Kidney glomerular epithelial cell (primary cell): ENCODE measurements at regions not wholly inside any gene's neighbourhood (a gene's known extent, or its start where the extent isn't known, plus 50 kb on each side); places are given as distances from the start of the nearest gene placed in this dataset.
"Not testable (repeated sequence)": the region's sequence is repeated elsewhere in the genome, so short reads cannot be mapped to it uniquely, and the experiment has no call there.

Experiments used
- DNase-seq: peaks from one replicate; lab custom pipeline; 2025; lab: John Stamatoyannopoulos, UW

DNA sequence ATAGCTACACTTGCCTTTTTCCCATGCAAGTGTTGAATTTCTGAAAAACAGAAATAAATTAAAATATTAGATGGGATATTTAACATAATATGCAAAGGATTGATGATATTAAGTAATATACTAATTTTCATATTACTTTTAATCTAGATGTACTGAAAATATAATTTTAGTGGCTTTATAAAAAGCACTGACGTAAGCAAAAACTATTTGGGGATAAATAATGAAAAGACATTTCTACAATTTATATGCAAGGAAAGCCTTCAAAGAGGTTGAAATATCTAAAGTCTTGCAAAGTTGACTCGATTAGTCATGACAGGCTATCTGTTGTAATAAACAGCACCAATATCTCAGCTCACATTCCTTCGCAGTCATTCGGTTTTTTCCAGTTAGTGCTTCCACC lies 94.9 kb upstream of the ABCB5 start:
- DNase-seq: no peak

DNA sequence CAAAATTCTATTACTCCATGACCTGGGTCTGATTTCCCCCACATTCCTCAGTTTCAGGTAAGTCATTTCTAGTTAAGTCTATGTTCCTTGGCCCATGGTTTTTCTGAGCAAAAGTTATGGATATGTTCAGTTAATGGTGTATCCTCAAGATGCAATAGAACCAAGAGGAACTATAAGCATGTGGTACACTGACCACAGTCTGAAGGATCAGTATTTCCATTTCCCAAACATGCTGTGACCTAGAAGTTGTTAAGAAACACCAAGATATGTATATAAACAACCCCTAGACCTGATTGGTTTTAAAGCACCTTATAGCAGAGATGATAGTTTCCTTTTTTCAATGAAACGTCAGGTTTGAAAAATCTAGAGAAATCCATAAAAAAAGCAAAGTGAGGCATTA lies 94.2 kb upstream of the ABCB5 start:
- no peak for DNase-seq

- DNase-seq: no peak
These were observed 86.2 kb upstream of the ABCB5 start for GRCh38 chr7:20529260-20529659.

DNA sequence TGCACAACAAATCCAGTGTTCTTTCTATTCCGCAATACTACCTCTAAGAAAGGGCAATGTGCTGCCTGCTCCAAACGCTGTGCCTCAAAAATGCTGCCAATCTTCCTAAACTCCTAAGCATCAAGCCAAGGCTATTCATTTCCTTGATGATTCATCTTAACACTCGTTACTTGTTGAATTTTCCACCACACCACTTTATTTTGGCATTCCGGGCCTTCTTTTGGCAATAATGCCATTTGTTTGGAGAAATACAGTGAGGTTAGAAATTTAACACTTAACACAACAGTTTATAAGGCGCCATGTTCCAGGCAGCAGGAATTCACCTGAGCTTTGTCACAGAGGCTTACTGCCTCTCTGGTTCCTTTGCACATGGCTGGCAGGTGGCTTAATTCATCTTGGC lies 82.6 kb upstream of the ABCB5 start:
- no peak for DNase-seq

DNA sequence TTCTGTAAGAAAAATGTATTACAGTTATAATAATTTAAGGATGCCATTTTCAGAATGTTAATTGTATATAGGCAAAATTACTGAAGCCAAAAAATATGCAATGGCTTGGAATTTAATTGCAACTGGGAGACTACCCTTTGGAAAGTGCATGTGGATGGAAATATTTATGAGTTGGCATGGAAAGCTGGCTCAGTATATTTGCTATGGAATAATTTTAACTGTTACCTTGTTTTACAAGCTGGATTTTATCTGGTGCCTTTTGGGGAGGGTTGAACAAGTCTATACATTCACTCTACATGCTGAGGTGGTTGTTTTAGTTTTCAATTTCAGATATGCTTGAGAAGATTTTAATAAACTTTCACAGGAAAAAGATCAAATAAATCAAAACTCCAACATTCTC lies 80.9 kb upstream of the ABCB5 start:
- DNase-seq: no peak

- no peak for DNase-seq
These were observed 79.9 kb upstream of the ABCB5 start for GRCh38 chr7:20535541-20535940.

GRCh38 chr7:20539201-20539600 lies 76.3 kb upstream of the ABCB5 start:
- DNase-seq: peak; percentile 62

- DNase-seq: no peak
These were observed 73.7 kb upstream of the ABCB5 start for GRCh38 chr7:20541608-20542349.

DNA sequence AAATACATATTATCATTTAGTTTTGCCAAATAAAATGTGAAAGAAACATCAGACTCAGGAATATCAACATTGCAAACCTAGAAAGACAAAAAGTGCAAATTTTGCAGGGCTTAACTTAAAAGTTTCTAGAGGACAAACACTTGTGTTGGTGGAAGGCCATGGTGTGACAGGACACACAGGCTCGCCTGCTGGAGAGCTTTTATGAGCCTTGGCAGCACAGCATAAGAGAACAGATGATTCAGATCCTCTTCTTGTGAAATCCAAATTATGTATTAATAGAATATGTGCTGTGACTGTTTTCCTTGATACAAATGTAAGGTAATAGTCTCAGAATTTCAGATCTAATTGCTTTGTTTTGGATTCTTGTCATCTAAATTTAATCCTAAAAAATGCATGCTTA lies 72.9 kb upstream of the ABCB5 start:
- no peak for DNase-seq

GRCh38 chr7:20543500-20543899 lies 72.0 kb upstream of the ABCB5 start:
- no peak for DNase-seq

GRCh38 chr7:20545016-20545415 lies 70.5 kb upstream of the ABCB5 start:
- no peak for DNase-seq

DNA sequence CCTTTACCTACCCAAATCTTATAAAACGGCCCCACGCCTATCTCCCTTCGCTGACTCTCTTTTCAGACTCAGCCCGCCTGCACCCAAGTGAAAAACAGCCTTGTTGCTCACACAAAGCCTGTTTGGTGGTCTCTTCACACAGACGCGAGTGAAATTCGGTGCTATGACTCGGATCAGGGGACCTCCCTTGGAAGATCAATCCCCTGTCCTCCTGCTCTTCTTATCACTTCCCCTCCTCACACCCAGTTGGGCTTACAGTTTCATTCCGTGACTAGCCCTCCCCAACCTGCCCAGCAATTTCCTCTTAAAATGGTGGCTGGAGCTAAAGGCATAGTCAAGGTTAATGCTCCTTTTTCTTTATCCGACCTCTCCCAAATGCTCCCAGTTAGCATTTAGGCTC lies 68.5 kb upstream of the ABCB5 start:
- not testable (repeated sequence) for DNase-seq

DNA sequence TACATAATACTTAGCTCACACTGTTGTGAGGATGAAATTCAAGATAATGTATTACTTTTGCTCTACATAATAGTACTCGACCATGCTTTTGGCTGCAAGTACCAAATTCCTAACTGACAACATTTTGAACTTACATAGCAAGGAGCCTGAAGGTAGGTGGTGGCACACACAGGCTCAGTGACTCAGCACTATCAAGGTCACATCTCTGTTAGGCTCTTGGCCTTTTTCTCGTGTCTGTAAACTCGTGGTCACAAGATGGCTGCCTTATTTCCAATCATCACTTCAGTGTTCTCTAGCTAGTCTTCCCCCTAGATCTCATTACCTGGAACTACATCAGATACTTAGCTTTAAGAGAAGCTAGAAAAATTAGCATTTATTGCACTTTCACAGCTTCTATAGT lies 61.4 kb upstream of the ABCB5 start:
- DNase-seq: no peak

DNA sequence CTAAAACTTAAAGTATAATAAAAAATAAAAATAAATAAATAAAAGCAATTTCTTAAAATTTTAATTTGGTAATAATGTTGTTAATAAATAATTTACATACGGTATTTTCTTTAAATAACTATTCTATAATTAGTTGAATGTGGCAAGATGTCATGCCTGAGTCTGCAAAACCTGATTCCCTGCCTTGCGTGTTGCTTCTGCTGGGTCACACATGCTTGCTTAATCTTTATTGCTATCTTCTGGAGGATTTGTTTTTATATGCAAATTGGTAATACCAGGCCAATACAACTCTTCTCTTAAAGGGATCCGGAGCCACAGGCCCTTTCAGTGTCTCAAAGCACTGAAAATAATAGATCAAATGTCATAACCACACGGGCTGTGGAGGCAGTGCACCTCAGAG lies 59.4 kb upstream of the ABCB5 start:
- no peak for DNase-seq

DNA sequence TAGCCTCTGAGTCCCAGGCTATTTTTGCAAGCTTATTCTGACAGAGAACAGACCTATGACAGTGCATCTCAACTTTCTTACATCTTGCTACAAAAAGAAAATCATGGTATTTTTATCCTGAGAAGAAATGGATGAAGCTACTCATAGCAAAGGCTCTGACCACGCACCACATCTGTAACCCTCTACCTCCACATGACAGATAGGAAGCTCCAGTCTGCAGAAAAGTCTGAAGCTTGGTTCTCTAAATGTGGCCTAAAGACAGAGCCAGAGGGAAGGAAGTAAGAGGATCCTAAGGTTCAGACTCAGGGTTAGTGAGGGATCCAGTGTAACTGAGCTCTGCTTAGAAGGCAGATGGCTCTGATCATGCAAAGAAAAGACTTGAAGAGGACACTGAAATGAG lies 58.4 kb upstream of the ABCB5 start:
- no peak for DNase-seq

DNA sequence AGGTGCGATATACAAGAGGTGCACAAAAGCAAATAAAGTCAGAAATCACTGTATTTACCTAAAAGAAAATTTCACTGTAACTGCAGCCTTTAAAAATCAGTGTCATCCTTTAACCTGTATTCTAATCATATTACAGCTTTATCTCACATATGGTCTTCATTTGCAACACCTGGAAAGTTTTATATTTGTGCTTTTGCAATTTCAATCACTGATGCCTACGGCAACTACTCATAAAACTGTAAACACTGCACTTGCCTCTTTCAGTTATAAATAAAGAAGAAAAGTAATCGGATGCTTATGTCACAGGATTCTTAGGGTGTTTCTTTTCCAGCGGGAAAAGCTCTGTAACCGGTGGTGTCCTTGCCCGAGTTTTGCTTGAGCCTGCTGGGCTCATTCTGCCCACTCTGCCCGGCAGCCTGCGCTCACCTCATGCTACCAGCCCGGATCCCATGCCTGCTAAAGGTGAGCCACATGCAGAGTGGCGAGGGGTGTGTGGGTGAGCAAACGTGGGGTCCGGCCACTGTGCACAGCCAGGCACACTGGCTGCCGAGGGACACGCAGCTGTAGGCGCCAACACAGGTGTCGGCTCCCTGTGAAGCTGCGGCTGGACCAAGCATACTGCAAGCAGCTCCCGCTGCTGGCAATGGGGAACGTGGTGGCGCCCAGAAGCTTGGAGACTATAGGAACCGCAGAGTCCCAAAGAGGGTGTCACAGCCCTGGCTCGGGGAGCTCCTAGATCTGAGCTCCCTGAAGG lies 56.3 kb upstream of the ABCB5 start:
- DNase-seq: no peak

DNA sequence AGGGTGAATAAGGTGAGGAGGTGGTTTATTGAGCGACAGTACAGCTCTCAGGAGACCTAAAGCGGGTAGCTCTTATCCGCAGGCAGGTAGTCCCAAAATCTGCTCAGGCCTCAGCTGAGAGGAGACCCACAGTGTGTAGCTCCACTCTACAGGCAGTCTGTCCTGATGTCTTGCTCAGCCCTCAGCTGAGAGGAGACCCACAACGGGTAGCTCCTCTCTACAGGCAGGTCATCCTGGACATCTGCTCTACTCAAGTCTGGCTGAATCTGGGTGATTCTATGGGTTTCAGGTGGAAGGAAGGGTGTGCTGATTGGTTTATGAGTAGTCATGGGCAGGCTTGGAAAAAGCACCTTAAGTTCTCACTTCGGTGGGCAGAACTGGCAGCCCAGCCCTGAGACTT lies 55.6 kb upstream of the ABCB5 start:
- no peak for DNase-seq

- no peak for DNase-seq
These were observed 54.9 kb upstream of the ABCB5 start for GRCh38 chr7:20560325-20561180.

DNA sequence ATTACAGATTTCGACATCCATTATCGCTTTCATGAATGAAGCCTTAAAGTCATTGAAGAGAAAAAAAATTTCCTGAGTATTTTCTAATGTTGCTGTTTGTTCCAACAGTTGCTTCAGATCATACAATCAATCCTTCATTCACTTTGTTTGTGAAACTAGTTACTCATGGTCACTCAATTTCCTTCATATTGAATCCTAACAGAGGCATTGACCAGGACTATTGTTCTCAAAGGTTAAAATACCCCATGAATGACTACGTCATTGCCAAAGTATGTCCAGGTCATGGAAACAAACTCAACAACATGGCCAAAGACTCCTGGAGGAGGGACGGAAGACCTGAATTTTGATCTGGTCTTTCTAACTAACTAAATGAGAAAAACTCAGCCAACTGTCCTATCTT lies 54.0 kb upstream of the ABCB5 start:
- peak; percentile 20 for DNase-seq

DNA sequence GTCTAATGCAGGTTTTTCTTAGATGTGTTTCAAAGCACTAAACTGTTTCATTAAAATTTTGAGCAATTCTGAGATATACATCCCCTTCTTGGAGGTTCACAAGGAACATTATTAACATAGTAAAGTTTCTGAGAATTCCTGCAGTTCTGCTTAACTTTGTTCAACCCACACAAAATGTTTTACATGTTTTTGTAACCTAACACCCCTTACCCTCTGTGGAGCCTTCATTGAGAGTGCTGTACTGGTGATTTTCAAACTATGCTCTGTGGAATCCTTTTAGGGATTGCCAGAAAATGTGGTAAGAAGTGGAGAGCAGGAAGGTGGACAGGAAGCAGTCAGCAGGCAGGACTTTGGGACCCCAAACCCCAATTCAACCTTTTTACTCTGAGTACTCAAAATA lies 53.6 kb upstream of the ABCB5 start:
- no peak for DNase-seq

DNA sequence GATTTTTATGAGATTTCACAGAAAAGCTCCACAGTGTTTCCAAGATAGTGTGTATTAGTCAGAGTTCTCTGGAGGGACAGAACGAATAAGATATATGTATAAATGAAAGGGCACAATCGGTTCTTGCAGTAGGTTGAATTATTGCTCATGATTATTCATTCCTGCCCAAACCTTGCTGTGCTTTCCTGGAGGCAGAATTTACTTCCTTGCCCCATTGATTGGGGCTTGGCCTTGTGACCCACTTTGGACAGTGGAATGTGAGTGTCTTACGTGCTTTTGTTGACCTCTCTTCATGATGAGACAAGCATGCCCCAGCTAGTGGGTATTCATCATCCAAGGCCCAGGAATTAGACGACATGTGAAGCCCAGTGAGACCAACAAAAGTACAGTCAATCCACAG lies 53.0 kb upstream of the ABCB5 start:
- no peak for DNase-seq
